T1000 (cell line): ENCODE measurements at regions not wholly inside any gene's neighbourhood (a gene's known extent, or its start where the extent isn't known, plus 50 kb on each side); places are given as distances from the start of the nearest gene placed in this dataset.

Experiments
- DNase-seq: peaks from one replicate; lab custom pipeline; 2025; ENCODE audit warnings: mixed read lengths; lab: John Stamatoyannopoulos, UW

GRCh38 chr1:106861110-106861509 lies 195.4 kb upstream of the PRMT6 start:
- DNase-seq: no peak

- no peak for DNase-seq
Measured at GRCh38 chr1:106868828-106869227, 187.6 kb upstream of the PRMT6 start.

GRCh38 chr1:106875622-106876021 lies 180.9 kb upstream of the PRMT6 start:
- no peak for DNase-seq

GRCh38 chr1:106876384-106876783 lies 180.1 kb upstream of the PRMT6 start:
- DNase-seq: no peak

GRCh38 chr1:106879538-106879937 lies 176.9 kb upstream of the PRMT6 start:
- DNase-seq: no peak

- no peak for DNase-seq
Measured at GRCh38 chr1:106880226-106880625, 176.2 kb upstream of the PRMT6 start.

- no peak for DNase-seq
Measured at GRCh38 chr1:106883208-106883607, 173.3 kb upstream of the PRMT6 start.

- DNase-seq: no peak
Measured at GRCh38 chr1:106889059-106889458, 167.4 kb upstream of the PRMT6 start.

GRCh38 chr1:106889583-106889982 lies 166.9 kb upstream of the PRMT6 start:
- no peak for DNase-seq

GRCh38 chr1:106897976-106898375 lies 158.5 kb upstream of the PRMT6 start:
- DNase-seq: no peak

- DNase-seq: no peak
Measured at GRCh38 chr1:106899644-106900043, 156.8 kb upstream of the PRMT6 start.

GRCh38 chr1:106907795-106908194 lies 148.7 kb upstream of the PRMT6 start:
- no peak for DNase-seq

- DNase-seq: no peak
Measured at GRCh38 chr1:106908689-106909088, 147.8 kb upstream of the PRMT6 start.

GRCh38 chr1:106910798-106911197 lies 145.7 kb upstream of the PRMT6 start:
- no peak for DNase-seq

GRCh38 chr1:106912131-106912530 lies 144.3 kb upstream of the PRMT6 start:
- no peak for DNase-seq

- DNase-seq: no peak
Measured at GRCh38 chr1:106921186-106921585, 135.3 kb upstream of the PRMT6 start.

- DNase-seq: peak; percentile 3
Measured at GRCh38 chr1:106924360-106924759, 132.1 kb upstream of the PRMT6 start.

- no peak for DNase-seq
Measured at GRCh38 chr1:106925750-106926149, 130.7 kb upstream of the PRMT6 start.

GRCh38 chr1:106926803-106927582 lies 129.5 kb upstream of the PRMT6 start:
- no peak for DNase-seq

- DNase-seq: peak; percentile 39
Measured at GRCh38 chr1:106937104-106937503, 119.4 kb upstream of the PRMT6 start.

- DNase-seq: no peak
Measured at GRCh38 chr1:106944721-106945120, 111.8 kb upstream of the PRMT6 start.

GRCh38 chr1:106952776-106953175 lies 103.7 kb upstream of the PRMT6 start:
- DNase-seq: no peak

GRCh38 chr1:106954661-106955229 lies 101.7 kb upstream of the PRMT6 start:
- no peak for DNase-seq

- DNase-seq: no peak
Measured at GRCh38 chr1:106956721-106957120, 99.8 kb upstream of the PRMT6 start.
